Natural killer cell (primary cell): ENCODE measurements at regions not wholly inside any gene's neighbourhood (a gene's known extent, or its start where the extent isn't known, plus 50 kb on each side); places are given as distances from the start of the nearest gene placed in this dataset.

ENCODE experiments used
- ATAC-seq, 3 donors: fragments of 150-1000 bp in 2 of 3; fragments of 200-7000 bp in 1 of 3; cut with Tn5 transposase; 1 replicate in 1 of 3; 2 replicates in 2 of 3; pipeline ENCODE4 v1.10.0; 2021; ENCODE audit warnings: mild to moderate bottlenecking in 2 of 3, moderate library complexity in 2 of 3
- DNase-seq, 2 donors: peaks; one replicate each; pipeline versions ENCODE4 v3.0.0 to v3.0.0-alpha.2; 2013 to 2021; ENCODE audit warnings: mixed read lengths in 1 of 2
- H3K27ac ChIP-seq: one replicate; pipeline ENCODE4 v1.5.1; 2013; ENCODE audit warnings: mild to moderate bottlenecking, low read length
- H3K27me3 ChIP-seq: one replicate; pipeline ENCODE4 v1.6.1; 2013; ENCODE audit warnings: low read length; ENCODE audit not compliant: control insufficient read depth, insufficient read depth
- H3K36me3 ChIP-seq: one replicate; pipeline ENCODE4 v1.6.1; 2013; ENCODE audit warnings: low read length; ENCODE audit not compliant: control insufficient read depth, insufficient read depth
- H3K4me1 ChIP-seq: one replicate; pipeline ENCODE4 v1.6.1; 2013; ENCODE audit warnings: low read length; ENCODE audit not compliant: control insufficient read depth, insufficient read depth
- H3K4me3 ChIP-seq: one replicate; pipeline ENCODE4 v1.5.1; 2013; ENCODE audit warnings: low read length
- H3K9me3 ChIP-seq: one replicate; pipeline ENCODE4 v1.6.1; 2013; ENCODE audit warnings: low read length; ENCODE audit not compliant: control insufficient read depth, insufficient read depth
- H3K27ac Mint-ChIP-seq, 2 donors: one replicate each; pipeline ENCODE4 v1.8.0; 2022; ENCODE audit warnings: mild to moderate bottlenecking in 2 of 2, mixed read lengths in 2 of 2, moderate library complexity in 1 of 2
- H3K27me3 Mint-ChIP-seq, 2 donors: one replicate each; pipeline ENCODE4 v1.8.0; 2022; ENCODE audit warnings: low read depth in 2 of 2, mixed read lengths in 2 of 2
- H3K36me3 Mint-ChIP-seq: one replicate; pipeline ENCODE4 v1.8.0; 2022; ENCODE audit warnings: mixed read lengths
- H3K4me1 Mint-ChIP-seq, 2 donors: one replicate each; pipeline ENCODE4 v1.8.0; 2022; ENCODE audit warnings: mixed read lengths in 2 of 2
- H3K4me3 Mint-ChIP-seq: one replicate; pipeline ENCODE4 v1.8.0; 2022; ENCODE audit warnings: mild to moderate bottlenecking, moderate library complexity, mixed read lengths
- H3K9me3 Mint-ChIP-seq, 2 donors: one replicate each; pipeline ENCODE4 v1.8.0; 2022; ENCODE audit warnings: mixed read lengths in 2 of 2
- CTCF ChIP-seq: fragments of 200-600 bp; IDR thresholded peaks from one replicate; pipeline ENCODE4 v1.8.0; 2022; ENCODE audit warnings: antibody characterized with exemption
- WGBS: methylation state at CpG from one replicate; pipeline ENCODE4 v1.1.7; 2013; ENCODE audit warnings: missing lambda C conversion rate; ENCODE audit not compliant: insufficient coverage; 5-methylcytosine and 5-hydroxymethylcytosine counted together
- intact Hi-C: fragments of 100-400 bp; cut with micrococcal nuclease; formaldehyde crosslinking; loops from one replicate; pipeline ENCODE4 v1.14.2; 2022

- 91% methylated on average over 4 of the region's 4 CpGs for WGBS
- Mint-ChIP-seq H3K9me3 (no peaks in the 10 kb centered on the region), H3K4me1 (no peaks in the 10 kb centered on the region), H3K4me3 (no peak overlapping the region), H3K27me3 (peaks cover 0 to 5% of the 10 kb centered on the region in 2 donors), H3K36me3 (no peaks in the 10 kb centered on the region), H3K27ac (no peak overlapping the region)
- no peak for ATAC-seq
- no peaks in the 10 kb centered on the region for H3K36me3 ChIP-seq
- TF ChIP-seq CTCF, result no peak
- H3K4me3 ChIP-seq, result no peak overlapping the region
- no peak overlapping the region for H3K27ac ChIP-seq
- DNase-seq, result no peak
- H3K27me3 ChIP-seq, result no peaks in the 10 kb centered on the region
- intact Hi-C loops, result no loop called here
- H3K4me1 ChIP-seq, result no peaks in the 10 kb centered on the region
- H3K9me3 ChIP-seq, result no peaks in the 10 kb centered on the region
Observed at GRCh38 chrX:46310815-46311497, 234.3 kb downstream of the ZNF674 start.

DNA sequence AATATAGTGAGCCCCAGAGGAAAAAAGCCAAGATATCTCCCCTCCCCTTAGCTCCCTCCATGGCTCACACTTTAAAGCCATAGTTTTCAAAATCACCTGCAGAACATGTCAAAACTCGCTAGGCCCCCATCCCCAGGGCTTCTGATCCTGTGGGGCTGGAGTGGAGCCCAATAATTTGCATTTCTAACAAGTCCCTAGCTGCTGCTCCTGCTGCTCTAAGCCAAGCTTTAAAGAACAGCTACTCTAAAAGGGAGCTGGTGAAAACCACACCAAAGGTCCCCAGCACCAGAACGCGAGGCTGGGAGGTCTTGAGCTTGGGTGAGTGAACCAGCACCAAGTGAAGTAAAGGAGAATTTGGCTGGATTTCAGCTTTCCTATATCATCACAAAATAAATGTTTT lies 237.1 kb downstream of the ZNF674 start:
- no peaks in the 10 kb centered on the region for H3K4me1 ChIP-seq
- 45% methylated on average over 1 of the region's 3 CpGs for WGBS
- H3K9me3 ChIP-seq, result no peaks in the 10 kb centered on the region
- TF ChIP-seq CTCF, result no peak
- no peak overlapping the region for H3K27ac ChIP-seq
- intact Hi-C loops, result no loop called here
- no peaks in the 10 kb centered on the region for H3K9me3 Mint-ChIP-seq
- no peak for ATAC-seq
- H3K4me1 Mint-ChIP-seq, result no peaks in the 10 kb centered on the region
- H3K4me3 Mint-ChIP-seq, result no peak overlapping the region
- H3K36me3 ChIP-seq, result no peaks in the 10 kb centered on the region
- H3K36me3 Mint-ChIP-seq, result no peaks in the 10 kb centered on the region
- no peak for DNase-seq
- H3K27ac Mint-ChIP-seq, result no peak overlapping the region
- H3K27me3 Mint-ChIP-seq, result peaks cover 0 to 16% of the 10 kb centered on the region in 2 donors
- H3K27me3 ChIP-seq, result no peaks in the 10 kb centered on the region
- H3K4me3 ChIP-seq, result no peak overlapping the region

GRCh38 chrX:46306103-46306502 lies 239.1 kb downstream of the ZNF674 start:
- ATAC-seq (no peak), DNase-seq (no peak)
- intact Hi-C loops, result no loop called here
- Histone ChIP-seq H3K4me1 (no peaks in the 10 kb centered on the region), H3K27me3 (no peaks in the 10 kb centered on the region), H3K9me3 (no peaks in the 10 kb centered on the region), H3K36me3 (no peaks in the 10 kb centered on the region), H3K27ac (no peak overlapping the region), H3K4me3 (no peak overlapping the region)
- H3K36me3 Mint-ChIP-seq, result no peaks in the 10 kb centered on the region
- no peak for TF ChIP-seq CTCF
- no peak overlapping the region for H3K27ac Mint-ChIP-seq
- peaks cover 2 to 27% of the 10 kb centered on the region in 2 donors for H3K27me3 Mint-ChIP-seq
- WGBS, result 72% methylated on average over 3 of the region's 3 CpGs
- no peaks in the 10 kb centered on the region for H3K4me1 Mint-ChIP-seq
- H3K9me3 Mint-ChIP-seq, result no peaks in the 10 kb centered on the region
- H3K4me3 Mint-ChIP-seq, result no peak overlapping the region

DNA sequence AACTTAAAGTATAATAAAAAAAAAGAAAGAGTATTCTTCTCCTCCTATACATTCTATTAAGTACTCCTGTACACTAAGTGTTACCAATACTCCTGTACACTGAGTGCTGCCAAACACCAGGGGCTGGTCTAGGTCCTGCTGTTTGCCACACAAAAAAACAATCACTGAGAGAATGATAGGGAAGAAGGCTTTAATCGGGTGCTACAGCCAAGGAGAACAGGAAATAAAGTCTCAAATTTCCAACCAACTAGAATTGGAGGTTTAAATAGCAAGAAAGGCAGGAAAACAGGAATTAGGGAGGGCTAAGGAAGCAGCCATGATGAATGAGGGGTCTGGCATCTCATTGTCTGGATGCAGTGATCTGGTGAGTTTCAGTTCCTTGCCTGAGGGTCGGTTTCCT lies 239.8 kb downstream of the ZNF674 start:
- Histone ChIP-seq H3K36me3 (no peaks in the 10 kb centered on the region), H3K9me3 (no peaks in the 10 kb centered on the region), H3K4me3 (no peak overlapping the region), H3K27me3 (no peaks in the 10 kb centered on the region), H3K27ac (no peak overlapping the region), H3K4me1 (no peaks in the 10 kb centered on the region)
- DNase-seq, result no peak
- TF ChIP-seq CTCF, result no peak
- WGBS, result no CpG with 5 or more reads among the region's 2 CpGs
- peaks cover 2 to 34% of the 10 kb centered on the region in 2 donors for H3K27me3 Mint-ChIP-seq
- H3K36me3 Mint-ChIP-seq, result no peaks in the 10 kb centered on the region
- intact Hi-C loops, result no loop called here
- ATAC-seq, result no peak
- H3K4me3 Mint-ChIP-seq, result no peak overlapping the region
- no peak overlapping the region for H3K27ac Mint-ChIP-seq
- H3K9me3 Mint-ChIP-seq, result no peaks in the 10 kb centered on the region
- no peaks in the 10 kb centered on the region for H3K4me1 Mint-ChIP-seq
